ENCODE measurements at regions not wholly inside any gene's neighbourhood (a gene's known extent, or its start where the extent isn't known, plus 50 kb on each side); places are given as distances from the start of the nearest gene placed in this dataset.

GRCh38 chr9:113796646-113797426 lies 79.3 kb upstream of the ZNF618 start:
- H3K9ac ChIP-seq (ENCODE audit: low read length): no peak overlapping the region
- H3K4me3 ChIP-seq (ENCODE audit: low read length): no peak overlapping the region
- H4K20me1 ChIP-seq (ENCODE audit: insufficient read depth, low read length): no peaks in the 10 kb centered on the region

GRCh38 chr9:113798062-113799030 lies 77.8 kb upstream of the ZNF618 start:
- Histone ChIP-seq H3F3A (ENCODE audit: insufficient read depth, low read length) (no peaks in the 10 kb centered on the region), H3K9me2 (replicated peaks; ENCODE audit: insufficient read depth, low read length) (no peaks in the 10 kb centered on the region), H3K27me3 (replicated peaks; ENCODE audit: insufficient read depth, low read length) (no peaks in the 10 kb centered on the region), H3K4me1 (ENCODE audit: low read length) (no peaks in the 10 kb centered on the region), H3K79me2 (ENCODE audit: low read length) (no peaks in the 10 kb centered on the region), H2AFZ (ENCODE audit: low read length) (no peak overlapping the region), H3K27ac (ENCODE audit: low read length) (no peak overlapping the region), H4K20me1 (ENCODE audit: insufficient read depth, low read length) (no peaks in the 10 kb centered on the region), H3K9ac (ENCODE audit: low read length) (no peak overlapping the region), H3K9me3 (replicated peaks; ENCODE audit: insufficient read depth, low read length) (no peaks in the 10 kb centered on the region), H3K4me3 (ENCODE audit: low read length) (no peak overlapping the region), H3K4me2 (ENCODE audit: low read depth, low read length) (no peak overlapping the region), H3K36me3 (replicated peaks; ENCODE audit: insufficient read depth, low read length) (no peaks in the 10 kb centered on the region)
- DNase-seq: no peak
- no peak for TF ChIP-seq EZH2phosphoT487 (IDR thresholded peaks at IDR 0.05; ENCODE audit: low read length)
- no peak for TF ChIP-seq CTCF (IDR thresholded peaks at IDR 0.05; ENCODE audit: low read length)
- TF ChIP-seq EZH2 (optimal IDR thresholded peaks at IDR 0.05; ENCODE audit: low read depth, low read length): no peak

More at GRCh38 chr9:113796646-113797426, 79.3 kb upstream of the ZNF618 start:
- DNase-seq: no peak
- Histone ChIP-seq H3K79me2 (ENCODE audit: low read length) (no peaks in the 10 kb centered on the region), H3K27me3 (replicated peaks; ENCODE audit: insufficient read depth, low read length) (no peaks in the 10 kb centered on the region), H3K4me1 (ENCODE audit: low read length) (no peaks in the 10 kb centered on the region), H3K9me2 (replicated peaks; ENCODE audit: insufficient read depth, low read length) (no peaks in the 10 kb centered on the region), H3K9me3 (replicated peaks; ENCODE audit: insufficient read depth, low read length) (no peaks in the 10 kb centered on the region), H3K27ac (ENCODE audit: low read length) (no peak overlapping the region), H3F3A (ENCODE audit: insufficient read depth, low read length) (no peaks in the 10 kb centered on the region), H3K36me3 (replicated peaks; ENCODE audit: insufficient read depth, low read length) (no peaks in the 10 kb centered on the region), H2AFZ (ENCODE audit: low read length) (no peak overlapping the region), H3K4me2 (ENCODE audit: low read depth, low read length) (no peak overlapping the region)
- TF ChIP-seq EZH2 (optimal IDR thresholded peaks at IDR 0.05; ENCODE audit: low read depth, low read length) (no peak), CTCF (IDR thresholded peaks at IDR 0.05; ENCODE audit: low read length) (no peak), EZH2phosphoT487 (IDR thresholded peaks at IDR 0.05; ENCODE audit: low read length) (no peak)

GRCh38 chr9:113800276-113800675 lies 75.8 kb upstream of the ZNF618 start:
- no peak overlapping the region for H3K4me2 ChIP-seq (ENCODE audit: low read depth, low read length)
- H3K27me3 ChIP-seq (replicated peaks; ENCODE audit: insufficient read depth, low read length): no peaks in the 10 kb centered on the region
- no peak overlapping the region for H2AFZ ChIP-seq (ENCODE audit: low read length)
- no peak overlapping the region for H3K4me3 ChIP-seq (ENCODE audit: low read length)
- no peaks in the 10 kb centered on the region for H4K20me1 ChIP-seq (ENCODE audit: insufficient read depth, low read length)
- no peaks in the 10 kb centered on the region for H3K79me2 ChIP-seq (ENCODE audit: low read length)
- no peak for TF ChIP-seq EZH2phosphoT487 (IDR thresholded peaks at IDR 0.05; ENCODE audit: low read length)
- no peak for TF ChIP-seq EZH2 (optimal IDR thresholded peaks at IDR 0.05; ENCODE audit: low read depth, low read length)
- no peak for TF ChIP-seq CTCF (IDR thresholded peaks at IDR 0.05; ENCODE audit: low read length)
- DNase-seq: no peak
- no peak overlapping the region for H3K27ac ChIP-seq (ENCODE audit: low read length)
- H3K4me1 ChIP-seq (ENCODE audit: low read length): no peaks in the 10 kb centered on the region
- no peaks in the 10 kb centered on the region for H3K36me3 ChIP-seq (replicated peaks; ENCODE audit: insufficient read depth, low read length)
- no peaks in the 10 kb centered on the region for H3K9me2 ChIP-seq (replicated peaks; ENCODE audit: insufficient read depth, low read length)
- H3K9me3 ChIP-seq (replicated peaks; ENCODE audit: insufficient read depth, low read length): no peaks in the 10 kb centered on the region
- H3K9ac ChIP-seq (ENCODE audit: low read length): no peak overlapping the region
- no peaks in the 10 kb centered on the region for H3F3A ChIP-seq (ENCODE audit: insufficient read depth, low read length)

Data from MM.1S (cell line).